HepG2 (cell line): ENCODE measurements at regions not wholly inside any gene's neighbourhood (a gene's known extent, or its start where the extent isn't known, plus 50 kb on each side); places are given as distances from the start of the nearest gene placed in this dataset.

Experiments
- ATAC-seq: fragments of 200-7000 bp; cut with Tn5 transposase; 3 replicates; pipeline ENCODE4 v1.9.1; 2020; ENCODE audit warnings: mild to moderate bottlenecking, moderate library complexity
- BruUV-seq: library from RNA; stranded (reverse); fragments of 400-500 nt; replicated peaks from 2 replicates; lab custom pipeline; 2021; lab: Mats Ljungman, UMichigan
- CTCF ChIA-PET: fragments of 300-600 bp; formaldehyde crosslinking; extraction: SDS; loops from one replicate; lab custom pipeline; 2021; ENCODE audit warnings: low total read pairs, inconsistent platforms, low intra/inter-chr PET ratio; lab: Yijun Ruan, JAX
- POLR2A ChIA-PET: fragments of 350-600 bp; sonication (Branson Sonifier 250); formaldehyde crosslinking; loops from one replicate; lab custom pipeline; 2020; ENCODE audit warnings: antibody characterized with exemption, inconsistent platforms; lab: Yijun Ruan, JAX
- DNase-seq: peaks from one replicate; pipeline ENCODE4 v3.0.0-alpha.2; 2015; ENCODE audit warnings: low spot score
- FAIRE-seq: peaks from 3 replicates; lab custom pipeline; 2011; peaks lifted over from hg19 to GRCh38; lab: Jason Lieb, UNC
- H2AFZ ChIP-seq: one replicate; pipeline ENCODE4 v1.6.1; 2011; ENCODE audit warnings: low read length, inconsistent platforms
- H3K27ac ChIP-seq: fragments of 300-600 bp; 3 replicates; pipeline ENCODE4 v1.8.0; 2011; ENCODE audit warnings: mixed run types, mild to moderate bottlenecking, mixed read lengths, low read length, inconsistent platforms; ENCODE audit not compliant: insufficient read depth; ENCODE audit errors: extremely low read length
- H3K27me3 ChIP-seq, 2 experiments: fragments of 200-600 bp in 1 of 2; 2 replicates in 1 of 2; 3 replicates in 1 of 2; pipeline versions ENCODE4 v1.6.0 to v1.8.0; 2011; ENCODE audit warnings: low read length in 2 of 2, mild to moderate bottlenecking in 2 of 2, moderate library complexity in 2 of 2, inconsistent platforms in 1 of 2; ENCODE audit not compliant: insufficient read depth in 2 of 2, control insufficient read depth in 1 of 2
- H3K36me3 ChIP-seq, 2 experiments: fragments of 200-600 bp in 1 of 2; replicated peaks in 1 of 2; 2 replicates in 1 of 2; 3 replicates in 1 of 2; pipeline versions ENCODE4 v1.5.1 to v1.8.0; 2011; ENCODE audit warnings: low read length in 2 of 2, inconsistent platforms in 1 of 2; ENCODE audit not compliant: insufficient read depth in 2 of 2, control insufficient read depth in 1 of 2
- H3K4me1 ChIP-seq: 2 replicates; pipeline ENCODE4 v1.5.1; 2012; ENCODE audit warnings: low read length, inconsistent platforms; ENCODE audit not compliant: insufficient read depth
- H3K4me2 ChIP-seq: 2 replicates; pipeline ENCODE4 v1.6.0; 2011; ENCODE audit warnings: low read depth, low read length, inconsistent platforms
- H3K4me3 ChIP-seq, 3 experiments: fragments of 200-600 bp in 1 of 3; sonication (generic), shearing (Covaris generic) in 1 of 3; replicated peaks in 1 of 3; 2 replicates each; pipeline ENCODE4 v1.5.1; 2011 to 2016; ENCODE audit warnings: low read length in 3 of 3, inconsistent platforms in 2 of 3, low read depth in 2 of 3, mild to moderate bottlenecking in 2 of 3, control low read depth in 1 of 3, mixed read lengths in 1 of 3; ENCODE audit not compliant: insufficient read depth in 1 of 3
- H3K79me2 ChIP-seq: one replicate; pipeline ENCODE4 v1.6.1; 2011; ENCODE audit warnings: low read length, inconsistent platforms; ENCODE audit not compliant: insufficient read depth
- H3K9ac ChIP-seq: 2 replicates; pipeline ENCODE4 v1.6.0; 2011; ENCODE audit warnings: mild to moderate bottlenecking, low read depth, low read length, inconsistent platforms; ENCODE audit not compliant: insufficient read depth
- H3K9me3 ChIP-seq: 2 replicates; pipeline ENCODE4 v1.5.1; 2012; ENCODE audit warnings: mild to moderate bottlenecking, low read length
- H4K20me1 ChIP-seq: 2 replicates; pipeline ENCODE4 v1.6.0; 2011; ENCODE audit warnings: inconsistent platforms, mild to moderate bottlenecking, low read length, moderate library complexity; ENCODE audit not compliant: insufficient read depth
- ARID5B ChIP-seq: IDR thresholded peaks from 2 replicates; pipeline ENCODE4 v1.4.0; 2020; ENCODE audit warnings: mild to moderate bottlenecking, missing genetic modification reagents
- BRCA1 ChIP-seq: sonication (generic); formaldehyde crosslinking; IDR thresholded peaks from 2 replicates; pipeline ENCODE4 v1.4.0; 2020; ENCODE audit warnings: missing genetic modification reagents
- EP300 ChIP-seq, 3 experiments: sonication (generic) in 1 of 3; formaldehyde crosslinking in 1 of 3; IDR thresholded peaks; 2 replicates each; pipeline versions ENCODE4 v1.5.1 to v1.6.1; 2011 to 2020; ENCODE audit warnings: low read depth in 2 of 3, low read length in 2 of 3, borderline replicate concordance in 1 of 3, improper control_type of control experiment in 1 of 3, mild to moderate bottlenecking in 1 of 3, missing genetic modification reagents in 1 of 3, moderate library complexity in 1 of 3
- ERF ChIP-seq: IDR thresholded peaks from 2 replicates; pipeline ENCODE4 v1.6.1; 2018; ENCODE audit warnings: missing biosample characterization, missing genetic modification reagents
- HNF4A ChIP-seq: sonication (generic); formaldehyde crosslinking; IDR thresholded peaks from 2 replicates; pipeline ENCODE4 v1.4.0; 2020; ENCODE audit warnings: missing genetic modification reagents
- KDM2A ChIP-seq: sonication (generic); formaldehyde crosslinking; IDR thresholded peaks from 2 replicates; pipeline ENCODE4 v1.4.0; 2020; ENCODE audit warnings: low read depth, missing genetic modification reagents, borderline replicate concordance
- KLF16 ChIP-seq, 2 experiments: sonication (generic) in 1 of 2; formaldehyde crosslinking in 1 of 2; IDR thresholded peaks; 2 replicates each; pipeline versions ENCODE4 v1.6.1 to v1.8.0; 2016 to 2023; ENCODE audit warnings: missing genetic modification reagents in 2 of 2, missing compliant biosample characterization in 1 of 2
- MAX ChIP-seq: IDR thresholded peaks from 2 replicates; pipeline ENCODE4 v1.6.1; 2012; ENCODE audit warnings: inconsistent platforms
- MED1 ChIP-seq: sonication (generic); formaldehyde crosslinking; IDR thresholded peaks from 2 replicates; pipeline ENCODE4 v1.4.0; 2020; ENCODE audit warnings: missing genetic modification reagents
- PITX1 ChIP-seq: sonication (generic); formaldehyde crosslinking; IDR thresholded peaks from 2 replicates; pipeline ENCODE4 v1.5.1; 2020; ENCODE audit warnings: mild to moderate bottlenecking, missing genetic modification reagents
- TOPORS ChIP-seq: sonication (generic); formaldehyde crosslinking; IDR thresholded peaks from 2 replicates; pipeline ENCODE4 v1.8.0; 2023; ENCODE audit warnings: mild to moderate bottlenecking, missing genetic modification reagents
- ZMYM4 ChIP-seq: sonication (generic); formaldehyde crosslinking; IDR thresholded peaks from 2 replicates; pipeline ENCODE4 v1.8.1; 2023; ENCODE audit warnings: mild to moderate bottlenecking, missing genetic modification reagents
- ZNF292 ChIP-seq: sonication (generic); formaldehyde crosslinking; IDR thresholded peaks from 2 replicates; pipeline ENCODE4 v1.8.1; 2022; ENCODE audit warnings: mild to moderate bottlenecking, low read depth, missing genetic modification reagents, borderline replicate concordance
- ZNF503 ChIP-seq: sonication (generic); formaldehyde crosslinking; IDR thresholded peaks from 2 replicates; pipeline ENCODE4 v1.4.0; 2020; ENCODE audit warnings: missing genetic modification reagents
- WGBS: methylation state at CpG from one replicate; pipeline ENCODE4 v1.1.6; 2017; ENCODE audit warnings: low lambda C conversion rate; 5-methylcytosine and 5-hydroxymethylcytosine counted together
- in situ Hi-C: cut with HindIII; loops from 2 replicates; pipeline ENCODE4 v1.10.0; 2017; ENCODE audit warnings: low pct_unique_long_range_greater_than_20kb; ENCODE audit not compliant: extremely low pct_ligation_motif_present
- intact Hi-C: fragments of 100-400 bp; cut with micrococcal nuclease; formaldehyde crosslinking; loops from one replicate; pipeline ENCODE4 v1.10.0; 2022; ENCODE audit not compliant: unreplicated experiment
- TF ChIP-seq, protein P1 (sequence below): IDR thresholded peaks from 2 replicates; pipeline ENCODE4 v1.6.1; 2016; ENCODE audit warnings: low read depth, control low read depth

DNA sequence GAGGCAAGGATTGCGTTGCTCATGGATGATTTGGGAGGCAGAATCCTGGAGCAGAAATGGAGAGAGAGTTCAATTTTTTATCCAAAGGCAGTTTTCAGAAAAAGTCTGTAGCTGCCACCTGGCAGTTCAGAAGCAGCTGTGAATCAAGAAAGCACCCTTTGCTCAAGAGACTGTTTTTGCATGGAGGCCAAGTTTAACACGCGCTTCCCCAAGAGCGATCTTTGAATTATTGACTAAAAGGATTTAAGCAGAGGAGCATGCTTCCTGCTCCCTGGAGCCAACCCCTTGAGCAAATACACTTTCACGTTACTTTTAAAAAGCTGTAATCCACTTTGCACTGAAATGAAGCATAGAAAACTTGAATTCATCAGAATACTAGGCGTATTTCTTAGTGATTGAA is 252.4 kb downstream of the RNF144A start:
- H3K79me2 ChIP-seq = no peaks in the 10 kb centered on the region
- H3K4me1 ChIP-seq = peaks cover 32% of the 10 kb centered on the region
- no peak overlapping the region for H2AFZ ChIP-seq
- CTCF ChIA-PET = no interaction called here
- H3K4me2 ChIP-seq = peak overlapping the region; percentile 23; the same call in 1 of the 2 replicates
- FAIRE-seq = peak; percentile 65
- WGBS = 13% methylated on average over 6 of the region's 6 CpGs
- DNase-seq = no peak
- H3K27me3 ChIP-seq = no peaks in the 10 kb centered on the region
- H3K4me3 ChIP-seq = no peak overlapping the region
- no TSS peak for BruUV-seq
- POLR2A ChIA-PET = no interaction called here
- intact Hi-C loops = no loop called here
- no peaks in the 10 kb centered on the region for H3K9me3 ChIP-seq
- H3K9ac ChIP-seq = no peak overlapping the region
- no peaks in the 10 kb centered on the region for H3K36me3 ChIP-seq
- in situ Hi-C loops = no loop called here
- H4K20me1 ChIP-seq = no peaks in the 10 kb centered on the region
- H3K27ac ChIP-seq = no peak overlapping the region
- peak; percentile 72 for ATAC-seq
- 0 out of 2 replicates have a peak, but pooled peaks have one; percentile 28 for TF ChIP-seq ZMYM4
- TF ChIP-seq KLF16 (CRISPR knock-in tag; IDR thresholded peaks at IDR 0.05) = no peak
- 0 out of 2 replicates have a peak, but pooled peaks have one; percentile 33 for TF ChIP-seq ZNF292 (CRISPR knock-in tag)
- TF ChIP-seq MED1 (CRISPR knock-in tag) = peak; percentile 44; the same call in 1 of the 2 replicates
- TF ChIP-seq KDM2A = no peak
- 0 out of 2 replicates have a peak, but pooled peaks have one; percentile 57 for TF ChIP-seq BRCA1 (CRISPR knock-in tag)
- TF ChIP-seq, protein P1, sequence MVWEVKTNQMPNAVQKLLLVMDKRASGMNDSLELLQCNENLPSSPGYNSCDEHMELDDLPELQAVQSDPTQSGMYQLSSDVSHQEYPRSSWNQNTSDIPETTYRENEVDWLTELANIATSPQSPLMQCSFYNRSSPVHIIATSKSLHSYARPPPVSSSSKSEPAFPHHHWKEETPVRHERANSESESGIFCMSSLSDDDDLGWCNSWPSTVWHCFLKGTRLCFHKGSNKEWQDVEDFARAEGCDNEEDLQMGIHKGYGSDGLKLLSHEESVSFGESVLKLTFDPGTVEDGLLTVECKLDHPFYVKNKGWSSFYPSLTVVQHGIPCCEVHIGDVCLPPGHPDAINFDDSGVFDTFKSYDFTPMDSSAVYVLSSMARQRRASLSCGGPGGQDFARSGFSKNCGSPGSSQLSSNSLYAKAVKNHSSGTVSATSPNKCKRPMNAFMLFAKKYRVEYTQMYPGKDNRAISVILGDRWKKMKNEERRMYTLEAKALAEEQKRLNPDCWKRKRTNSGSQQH = no peak
- peak in 1 of 2 experiments; percentile 15; a peak in 1 of 4 replicates for TF ChIP-seq EP300 (IDR thresholded peaks at IDR 0.05; ENCODE audit: low read depth in 2 of 2, low read length in 2 of 2)
- TF ChIP-seq EP300 (CRISPR knock-in tag; IDR thresholded peaks at IDR 0.05; ENCODE audit: borderline replicate concordance) = no peak
- peak; percentile 80 for TF ChIP-seq HNF4A
- TF ChIP-seq TOPORS = no peak
- 0 out of 2 replicates have a peak, but pooled peaks have one; percentile 33 for TF ChIP-seq ZNF503
- TF ChIP-seq ERF = no peak
- 0 out of 2 replicates have a peak, but pooled peaks have one; percentile 16 for TF ChIP-seq MAX
- peak; percentile 39 for TF ChIP-seq ARID5B (CRISPR knock-in tag)
- peak; percentile 85 for TF ChIP-seq PITX1
